Osteoblast (primary cell): ENCODE measurements at regions not wholly inside any gene's neighbourhood (a gene's known extent, or its start where the extent isn't known, plus 50 kb on each side); places are given as distances from the start of the nearest gene placed in this dataset.

ENCODE experiments used
- DNase-seq: peaks from one replicate; pipeline ENCODE4 v3.0.0; 2011; ENCODE audit warnings: low spot score, mixed read lengths; ENCODE audit not compliant: insufficient read length; ENCODE audit errors: missing footprints
- H2AFZ ChIP-seq: 2 replicates; pipeline ENCODE4 v1.6.0; 2011; ENCODE audit warnings: mild to moderate bottlenecking, low read length
- H3K27ac ChIP-seq: 2 replicates; pipeline ENCODE4 v1.5.1; 2011; ENCODE audit warnings: mild to moderate bottlenecking, low read depth, low read length, moderate library complexity
- H3K27me3 ChIP-seq: 2 replicates; pipeline ENCODE4 v1.6.0; 2012; ENCODE audit warnings: mild to moderate bottlenecking, control low read depth, inconsistent platforms, low read length, moderate library complexity; ENCODE audit not compliant: insufficient read depth
- H3K36me3 ChIP-seq: 2 replicates; pipeline ENCODE4 v1.5.1; 2011; ENCODE audit warnings: mild to moderate bottlenecking, low read length, control low read depth, moderate library complexity; ENCODE audit not compliant: insufficient read depth
- H3K4me1 ChIP-seq: 2 replicates; pipeline ENCODE4 v1.5.1; 2011; ENCODE audit warnings: mild to moderate bottlenecking, low read length, control low read depth, moderate library complexity; ENCODE audit not compliant: insufficient read depth
- H3K4me2 ChIP-seq: 2 replicates; pipeline ENCODE4 v1.6.0; 2011; ENCODE audit warnings: mild to moderate bottlenecking, low read length; ENCODE audit not compliant: insufficient read depth
- H3K4me3 ChIP-seq: fragments of 200-600 bp; sonication (generic); 3 replicates; pipeline ENCODE4 v1.5.1; 2012; ENCODE audit warnings: mild to moderate bottlenecking, low read length, inconsistent platforms; ENCODE audit not compliant: insufficient read depth
- H3K79me2 ChIP-seq: 2 replicates; pipeline ENCODE4 v1.6.0; 2012; ENCODE audit warnings: mild to moderate bottlenecking, low read length, control low read depth, inconsistent platforms; ENCODE audit not compliant: insufficient read depth
- H3K9me3 ChIP-seq: 2 replicates; pipeline ENCODE4 v1.5.1; 2011; ENCODE audit warnings: low read depth, low read length, control low read depth
- H4K20me1 ChIP-seq: 2 replicates; pipeline ENCODE4 v1.6.0; 2012; ENCODE audit warnings: mild to moderate bottlenecking, low read length, control low read depth; ENCODE audit not compliant: insufficient read depth
- CTCF ChIP-seq: IDR thresholded peaks from 2 replicates; pipeline ENCODE4 v1.5.1; 2011; ENCODE audit warnings: mild to moderate bottlenecking, low read depth, low read length, moderate library complexity; ENCODE audit errors: extremely low read depth

GRCh38 chr6:22067122-22067521 lies 229.7 kb downstream of the PRL start:
- H3K4me1 ChIP-seq = peaks cover 3% of the 10 kb centered on the region
- H3K36me3 ChIP-seq = no peaks in the 10 kb centered on the region
- no peaks in the 10 kb centered on the region for H4K20me1 ChIP-seq
- H3K4me3 ChIP-seq = no peak overlapping the region
- H3K27me3 ChIP-seq = no peaks in the 10 kb centered on the region
- no peak for DNase-seq
- no peak for TF ChIP-seq CTCF
- no peaks in the 10 kb centered on the region for H3K9me3 ChIP-seq
- H3K4me2 ChIP-seq = no peak overlapping the region
- H3K27ac ChIP-seq = no peak overlapping the region
- no peaks in the 10 kb centered on the region for H3K79me2 ChIP-seq
- H2AFZ ChIP-seq = no peak overlapping the region

- no peak overlapping the region for H3K4me2 ChIP-seq
- no peaks in the 10 kb centered on the region for H3K9me3 ChIP-seq
- H3K27me3 ChIP-seq = no peaks in the 10 kb centered on the region
- H3K4me1 ChIP-seq = peaks cover 3% of the 10 kb centered on the region
- H3K79me2 ChIP-seq = no peaks in the 10 kb centered on the region
- H3K27ac ChIP-seq = no peak overlapping the region
- no peak overlapping the region for H2AFZ ChIP-seq
- no peak overlapping the region for H3K4me3 ChIP-seq
- no peaks in the 10 kb centered on the region for H3K36me3 ChIP-seq
- DNase-seq = no peak
- TF ChIP-seq CTCF = no peak
- no peaks in the 10 kb centered on the region for H4K20me1 ChIP-seq
Measured at GRCh38 chr6:22067671-22068070, 229.2 kb downstream of the PRL start.

GRCh38 chr6:22068561-22069305 lies 228.1 kb downstream of the PRL start:
- DNase-seq = no peak
- Histone ChIP-seq H3K27me3 (no peaks in the 10 kb centered on the region), H3K79me2 (no peaks in the 10 kb centered on the region), H3K4me2 (no peak overlapping the region), H3K4me1 (peaks cover 3% of the 10 kb centered on the region), H3K9me3 (no peaks in the 10 kb centered on the region), H3K4me3 (no peak overlapping the region), H3K36me3 (no peaks in the 10 kb centered on the region), H3K27ac (no peak overlapping the region), H2AFZ (no peak overlapping the region), H4K20me1 (no peaks in the 10 kb centered on the region)
- no peak for TF ChIP-seq CTCF

GRCh38 chr6:22069306-22069800 lies 227.5 kb downstream of the PRL start:
- no peak overlapping the region for H3K4me3 ChIP-seq
- H3K79me2 ChIP-seq = no peaks in the 10 kb centered on the region
- no peak overlapping the region for H3K4me2 ChIP-seq
- TF ChIP-seq CTCF = no peak
- no peak for DNase-seq
- no peak overlapping the region for H2AFZ ChIP-seq
- no peaks in the 10 kb centered on the region for H4K20me1 ChIP-seq
- H3K36me3 ChIP-seq = no peaks in the 10 kb centered on the region
- no peak overlapping the region for H3K27ac ChIP-seq
- H3K27me3 ChIP-seq = no peaks in the 10 kb centered on the region
- H3K4me1 ChIP-seq = peaks cover 3% of the 10 kb centered on the region
- H3K9me3 ChIP-seq = no peaks in the 10 kb centered on the region
